ENCODE measurements at regions not wholly inside any gene's neighbourhood (a gene's known extent, or its start where the extent isn't known, plus 50 kb on each side); places are given as distances from the start of the nearest gene placed in this dataset.

DNA sequence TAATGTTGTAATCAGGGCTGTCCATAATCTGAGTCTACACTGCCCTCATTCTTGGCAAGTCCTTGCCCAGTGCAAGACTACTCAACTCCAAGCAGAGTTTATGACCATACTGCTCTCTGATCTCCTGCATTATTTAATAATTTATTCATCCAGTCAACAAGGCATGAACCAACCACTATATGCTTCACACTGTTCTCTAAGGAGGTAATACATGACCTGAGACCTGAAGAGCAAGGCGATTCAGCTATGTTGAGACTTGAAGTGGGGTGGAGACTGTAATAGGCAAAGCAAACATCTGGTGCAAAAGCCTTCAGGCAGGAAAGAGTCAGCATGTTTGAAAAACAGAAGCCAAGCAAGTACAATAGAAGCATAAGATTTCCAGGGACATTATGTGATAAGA lies 1362.8 kb downstream of the ROBO2 start:
- no peak for TF ChIP-seq POLR2AphosphoS5 (IDR thresholded peaks at IDR 0.05)
- no peak for TF ChIP-seq CTCF (IDR thresholded peaks at IDR 0.05 in 8 of 11, conservative IDR thresholded peaks at IDR 0.05 in 3 of 11)
